Kidney (tissue), 13 donors: ENCODE measurements at regions not wholly inside any gene's neighbourhood (a gene's known extent, or its start where the extent isn't known, plus 50 kb on each side); places are given as distances from the start of the nearest gene placed in this dataset.

ENCODE experiments used
- DNase-seq, 5 donors: peaks; one replicate each; pipeline ENCODE4 v3.0.0-alpha.2; 2013 to 2020
- FAIRE-seq: peaks from 2 replicates; lab custom pipeline; 2012; peaks lifted over from hg19 to GRCh38; lab: Jason Lieb, UNC
- H3K27ac ChIP-seq, 2 donors: one replicate each; pipeline ENCODE4 v1.7.0; 2013; ENCODE audit warnings: low read depth in 2 of 2, low read length in 2 of 2, inconsistent platforms in 1 of 2
- H3K27me3 ChIP-seq: one replicate; pipeline ENCODE4 v1.7.1; 2013; ENCODE audit warnings: low read length, inconsistent platforms; ENCODE audit not compliant: control insufficient read depth, insufficient read depth
- H3K36me3 ChIP-seq, 3 donors: one replicate each; pipeline versions ENCODE4 v1.7.0 to v1.7.1; 2013; ENCODE audit warnings: low read length in 3 of 3, control low read depth in 1 of 3, inconsistent platforms in 1 of 3; ENCODE audit not compliant: insufficient read depth in 3 of 3, control insufficient read depth in 2 of 3
- H3K4me1 ChIP-seq, 3 donors: one replicate each; pipeline versions ENCODE4 v1.7.0 to v1.7.1; 2013; ENCODE audit warnings: low read length in 3 of 3, inconsistent platforms in 1 of 3, low read depth in 1 of 3; ENCODE audit not compliant: control insufficient read depth in 2 of 3, insufficient read depth in 2 of 3
- H3K4me3 ChIP-seq, 3 donors: one replicate each; pipeline versions ENCODE4 v1.7.0 to v1.8.1; 2013; ENCODE audit warnings: low read length in 3 of 3, control low read depth in 1 of 3, inconsistent platforms in 1 of 3
- H3K9ac ChIP-seq, 3 donors: one replicate each; pipeline versions ENCODE4 v1.7.0 to v1.7.1; 2013; ENCODE audit warnings: low read length in 3 of 3, control low read depth in 1 of 3, inconsistent platforms in 1 of 3
- H3K9me3 ChIP-seq, 3 donors: one replicate each; pipeline versions ENCODE4 v1.7.0 to v1.7.1; 2013; ENCODE audit warnings: low read length in 3 of 3, control low read depth in 1 of 3, inconsistent platforms in 1 of 3; ENCODE audit not compliant: control insufficient read depth in 2 of 3, insufficient read depth in 1 of 3
- CTCF ChIP-seq: IDR thresholded peaks from 3 replicates; pipeline ENCODE4 v1.5.1; 2012; ENCODE audit warnings: mild to moderate bottlenecking, moderate library complexity, borderline replicate concordance; ENCODE audit not compliant: insufficient read depth; ENCODE audit errors: extremely low read depth
- intact Hi-C: fragments of 100-400 bp; cut with DNase I; formaldehyde crosslinking; loops from one replicate; pipeline ENCODE4 v1.11.1; 2022
- donor health status: control.
- donor health status: control.
- donor health status: control.
- donor health status: control.
- donor health status: control.
- donor health status: DM: yes; HTN: yes; CAD: no.
- donor health status: Normal renal cell carcinoma (clear cell type).

GRCh38 chr7:17613338-17614041 is 315.0 kb downstream of the AHR start:
- no peaks in the 10 kb centered on the region for H3K27me3 ChIP-seq
- H3K4me3 ChIP-seq = no peak overlapping the region

GRCh38 chr7:17617380-17617779 is 318.9 kb downstream of the AHR start:
- Histone ChIP-seq H3K9ac (no peak overlapping the region), H3K27ac (no peak overlapping the region), H3K4me3 (no peak overlapping the region), H3K4me1 (no peaks in the 10 kb centered on the region), H3K9me3 (no peaks in the 10 kb centered on the region), H3K27me3 (no peaks in the 10 kb centered on the region), H3K36me3 (no peaks in the 10 kb centered on the region)
- no peak for FAIRE-seq
- no peak for TF ChIP-seq CTCF
- DNase-seq = no peak
- intact Hi-C loops = no loop called here

More at GRCh38 chr7:17613338-17614041, 315.0 kb downstream of the AHR start:
- intact Hi-C loops = no loop called here
- no peak for DNase-seq
- FAIRE-seq = no peak
- no peaks in the 10 kb centered on the region for H3K9me3 ChIP-seq
- no peaks in the 10 kb centered on the region for H3K36me3 ChIP-seq
- H3K9ac ChIP-seq = no peak overlapping the region
- no peak for TF ChIP-seq CTCF
- no peaks in the 10 kb centered on the region for H3K4me1 ChIP-seq
- no peak overlapping the region for H3K27ac ChIP-seq

GRCh38 chr7:17617857-17618651 is 319.6 kb downstream of the AHR start:
- no peak overlapping the region for H3K4me3 ChIP-seq
- intact Hi-C loops = no loop called here
- no peak overlapping the region for H3K9ac ChIP-seq
- H3K27me3 ChIP-seq = no peaks in the 10 kb centered on the region
- H3K9me3 ChIP-seq = no peaks in the 10 kb centered on the region
- DNase-seq (no peak), FAIRE-seq (no peak)
- TF ChIP-seq CTCF = no peak
- no peaks in the 10 kb centered on the region for H3K4me1 ChIP-seq
- no peaks in the 10 kb centered on the region for H3K36me3 ChIP-seq
- no peak overlapping the region for H3K27ac ChIP-seq
